Tibial artery (tissue), 4 donors: ENCODE measurements at regions not wholly inside any gene's neighbourhood (a gene's known extent, or its start where the extent isn't known, plus 50 kb on each side); places are given as distances from the start of the nearest gene placed in this dataset.

ENCODE experiments used
- DNase-seq, 2 donors: peaks; one replicate each; pipeline ENCODE4 v3.0.0-alpha.2; 2019
- H3K27ac ChIP-seq, 2 donors: fragments of 200-600 bp; sonication (generic) in 1 of 2; 1 replicate in 1 of 2; 2 replicates in 1 of 2; pipeline ENCODE4 v1.5.1; 2018 to 2019; ENCODE audit warnings: mild to moderate bottlenecking in 1 of 2
- H3K27me3 ChIP-seq, 2 donors: fragments of 200-600 bp; sonication (generic) in 1 of 2; one replicate each; pipeline versions ENCODE4 v1.5.1 to v1.6.0; 2016 to 2019
- H3K36me3 ChIP-seq, 3 donors: fragments of 200-600 bp; sonication (generic) in 2 of 3; one replicate each; pipeline ENCODE4 v1.5.1; 2016 to 2019; ENCODE audit warnings: mild to moderate bottlenecking in 2 of 3
- H3K4me1 ChIP-seq, 4 donors: fragments of 200-600 bp; sonication (generic) in 2 of 4; 1 replicate in 3 of 4; 2 replicates in 1 of 4; pipeline ENCODE4 v1.5.1; 2016 to 2019
- H3K4me3 ChIP-seq, 2 donors: fragments of 200-600 bp; sonication (generic) in 1 of 2; 1 replicate in 1 of 2; 2 replicates in 1 of 2; pipeline ENCODE4 v1.5.1; 2018 to 2019; ENCODE audit warnings: mild to moderate bottlenecking in 2 of 2
- H3K9me3 ChIP-seq, 3 donors: fragments of 200-600 bp; sonication (generic) in 1 of 3; one replicate each; pipeline ENCODE4 v1.5.1; 2016 to 2019
- intact Hi-C: fragments of 100-400 bp; cut with DNase I; formaldehyde crosslinking; loops from one replicate; pipeline ENCODE4 v1.15.0; 2023; ENCODE audit warnings: low total_unique reads
- TF ChIP-seq, protein P1 (sequence below), 2 experiments: fragments of 200-600 bp in 1 of 2; fragments of 450-650 bp in 1 of 2; IDR thresholded peaks; one replicate each; pipeline ENCODE4 v1.5.1; 2017 to 2019; ENCODE audit warnings: antibody characterized with exemption in 2 of 2, mild to moderate bottlenecking in 1 of 2, moderate library complexity in 1 of 2

DNA sequence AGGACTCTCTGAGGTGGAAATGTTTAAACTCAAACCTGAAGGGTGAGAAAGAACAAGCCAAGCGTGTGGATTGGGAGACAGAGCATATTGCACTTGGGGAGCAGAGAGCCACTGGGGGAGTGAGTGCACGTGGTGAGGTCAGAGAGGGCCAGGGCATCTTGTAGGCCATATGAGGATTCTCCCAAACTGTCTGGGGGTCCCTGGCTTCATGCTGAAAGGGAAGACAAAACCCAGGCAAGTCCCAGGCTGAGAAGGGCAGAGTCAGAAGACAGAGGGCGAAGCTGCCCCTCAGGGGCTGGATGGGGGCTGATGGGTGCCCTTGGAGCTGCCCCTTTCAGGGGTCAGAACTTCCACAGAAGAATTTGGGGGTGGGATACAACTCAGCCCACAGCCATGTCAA lies 215.3 kb upstream of the S1PR3 start:
- DNase-seq = no peak
- peaks cover 0 to 46% (median 14%) of the 10 kb centered on the region in 4 donors for H3K4me1 ChIP-seq
- TF ChIP-seq, protein P1, sequence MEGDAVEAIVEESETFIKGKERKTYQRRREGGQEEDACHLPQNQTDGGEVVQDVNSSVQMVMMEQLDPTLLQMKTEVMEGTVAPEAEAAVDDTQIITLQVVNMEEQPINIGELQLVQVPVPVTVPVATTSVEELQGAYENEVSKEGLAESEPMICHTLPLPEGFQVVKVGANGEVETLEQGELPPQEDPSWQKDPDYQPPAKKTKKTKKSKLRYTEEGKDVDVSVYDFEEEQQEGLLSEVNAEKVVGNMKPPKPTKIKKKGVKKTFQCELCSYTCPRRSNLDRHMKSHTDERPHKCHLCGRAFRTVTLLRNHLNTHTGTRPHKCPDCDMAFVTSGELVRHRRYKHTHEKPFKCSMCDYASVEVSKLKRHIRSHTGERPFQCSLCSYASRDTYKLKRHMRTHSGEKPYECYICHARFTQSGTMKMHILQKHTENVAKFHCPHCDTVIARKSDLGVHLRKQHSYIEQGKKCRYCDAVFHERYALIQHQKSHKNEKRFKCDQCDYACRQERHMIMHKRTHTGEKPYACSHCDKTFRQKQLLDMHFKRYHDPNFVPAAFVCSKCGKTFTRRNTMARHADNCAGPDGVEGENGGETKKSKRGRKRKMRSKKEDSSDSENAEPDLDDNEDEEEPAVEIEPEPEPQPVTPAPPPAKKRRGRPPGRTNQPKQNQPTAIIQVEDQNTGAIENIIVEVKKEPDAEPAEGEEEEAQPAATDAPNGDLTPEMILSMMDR (IDR thresholded peaks at IDR 0.05) = no peak
- intact Hi-C loops = no loop called here
- H3K27ac ChIP-seq = peak overlapping the region in 1 of 2 donors; percentile 14
- H3K9me3 ChIP-seq = no peaks in the 10 kb centered on the region
- no peak overlapping the region for H3K4me3 ChIP-seq
- no peaks in the 10 kb centered on the region for H3K27me3 ChIP-seq
- H3K36me3 ChIP-seq = no peaks in the 10 kb centered on the region

DNA sequence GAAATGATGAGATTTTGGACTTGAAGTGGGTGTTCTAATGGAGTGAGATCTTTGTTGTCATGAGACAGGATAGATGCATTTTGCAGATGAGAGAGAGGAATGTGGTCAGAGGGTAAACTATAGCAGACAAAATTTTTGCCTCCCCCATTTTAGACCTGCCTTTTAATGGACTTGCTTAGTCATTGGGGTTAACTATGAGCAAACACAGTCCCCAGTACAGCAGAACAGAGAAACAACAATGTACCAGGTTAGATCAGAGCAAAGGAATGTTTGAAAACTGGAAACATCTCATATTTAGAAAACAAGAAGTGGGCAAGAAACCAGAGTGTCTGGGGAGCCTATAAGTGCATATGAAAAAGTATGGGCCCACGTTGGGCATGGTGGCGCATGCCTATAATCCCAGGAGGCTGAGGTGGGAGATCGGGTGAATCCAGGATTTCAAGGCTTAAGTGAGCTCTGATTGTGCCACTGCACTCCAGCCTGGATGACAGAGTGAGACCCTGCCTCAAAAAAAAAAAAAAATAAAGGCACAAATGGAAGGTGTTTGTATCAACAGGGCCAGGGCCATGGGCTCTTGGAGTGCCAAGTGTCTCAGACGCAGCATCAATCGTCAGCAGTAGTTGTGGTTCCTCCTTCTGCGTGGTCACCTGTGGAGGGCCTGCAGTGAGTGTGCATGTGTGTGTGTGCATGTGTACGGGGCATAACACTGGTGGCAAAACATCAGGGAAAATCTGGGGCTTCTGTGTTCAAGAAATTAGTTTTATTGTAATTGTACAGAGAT lies 214.4 kb upstream of the S1PR3 start:
- intact Hi-C loops = no loop called here
- H3K36me3 ChIP-seq = no peaks in the 10 kb centered on the region
- no peaks in the 10 kb centered on the region for H3K27me3 ChIP-seq
- no peaks in the 10 kb centered on the region for H3K9me3 ChIP-seq
- peak overlapping the region in 1 of 2 donors; percentile 45 for H3K27ac ChIP-seq
- TF ChIP-seq, protein P1 (IDR thresholded peaks at IDR 0.05) = no peak
- H3K4me3 ChIP-seq = no peak overlapping the region
- DNase-seq = no peak
- H3K4me1 ChIP-seq = peaks cover 0 to 53% (median 15%) of the 10 kb centered on the region in 4 donors

DNA sequence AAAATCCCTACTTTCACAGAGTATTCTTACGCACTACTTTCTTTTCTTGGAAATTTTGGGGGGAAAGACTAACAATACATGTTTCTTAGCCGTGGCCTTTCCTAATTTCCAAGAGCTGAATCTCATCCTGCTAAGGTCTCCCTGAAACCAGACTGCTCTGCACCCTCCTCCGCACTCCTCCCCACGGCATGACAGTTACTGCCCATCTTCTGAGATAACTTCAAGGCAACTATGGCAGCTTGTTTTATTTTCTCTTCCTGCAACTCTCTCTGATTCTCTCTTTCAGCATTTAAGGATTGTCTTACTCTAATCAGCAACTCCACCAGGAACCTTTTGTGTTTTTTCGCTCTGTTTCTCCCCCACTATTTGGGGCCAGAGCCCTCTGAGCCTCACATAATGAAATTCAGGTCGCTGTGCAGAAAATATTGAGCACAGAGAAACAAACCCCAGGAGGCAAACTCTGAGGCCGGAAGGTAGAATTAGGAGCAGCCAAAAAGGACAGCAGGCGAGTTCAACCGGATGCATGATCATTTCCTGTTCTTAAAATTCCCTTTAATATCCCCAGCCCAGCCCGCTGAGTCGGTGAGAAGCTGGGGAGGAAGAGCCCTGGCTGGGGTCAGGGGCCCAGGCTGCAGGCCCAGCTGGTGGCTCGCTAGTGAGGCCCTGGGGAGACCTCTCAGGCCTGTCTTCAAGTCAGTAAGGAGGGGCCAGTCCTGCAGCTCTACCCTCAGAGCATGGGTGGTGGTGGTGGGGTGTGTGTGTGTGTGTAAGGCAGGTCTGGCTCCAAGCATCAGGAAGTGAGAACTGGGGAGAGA lies 213.6 kb upstream of the S1PR3 start:
- peak overlapping the region; percentile 28 to 45 for H3K27ac ChIP-seq
- intact Hi-C loops = no loop called here

DNA sequence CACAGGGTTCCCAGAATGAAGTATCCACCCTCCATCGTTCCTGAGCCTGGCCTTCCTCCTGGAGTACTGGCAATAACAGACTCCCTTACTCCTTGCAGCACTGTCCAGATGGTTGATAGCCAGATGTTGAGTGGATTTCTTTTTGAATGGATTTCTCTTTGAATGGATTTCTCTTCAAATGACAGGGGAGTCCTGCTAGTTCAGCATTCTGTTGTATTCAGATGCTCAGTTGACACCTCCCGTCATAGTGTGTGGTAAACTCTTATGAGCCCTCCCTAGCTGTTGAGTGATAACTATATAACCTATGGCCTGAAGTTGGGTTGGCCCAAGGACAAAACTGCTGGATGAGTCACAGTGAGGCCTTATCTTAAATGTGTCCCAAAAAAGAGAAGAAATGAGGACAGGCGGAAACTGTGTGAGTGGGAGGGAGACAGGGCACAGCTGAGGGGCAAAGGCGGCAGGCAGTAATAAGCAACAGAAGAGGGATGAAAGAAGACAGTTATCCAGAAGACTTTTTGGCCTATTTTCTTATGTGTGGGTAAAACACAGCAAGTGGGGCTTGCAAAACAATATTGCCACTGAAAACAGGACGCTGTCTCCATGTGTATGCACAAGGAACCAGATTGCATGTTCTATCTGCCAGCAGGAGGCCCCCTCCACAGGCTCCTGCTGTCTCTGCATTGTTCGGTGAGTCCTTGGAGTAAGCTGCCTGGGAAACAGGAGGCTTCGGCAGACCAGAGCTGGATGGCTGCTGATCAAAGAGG lies 209.5 kb upstream of the S1PR3 start:
- TF ChIP-seq, protein P1 (IDR thresholded peaks at IDR 0.05) = peak in 1 of 2 experiments; percentile 32
- H3K36me3 ChIP-seq = no peaks in the 10 kb centered on the region
- DNase-seq = peak; percentile 31 to 73
- H3K9me3 ChIP-seq = no peaks in the 10 kb centered on the region
- intact Hi-C loops = no loop called here
- H3K4me3 ChIP-seq = no peak overlapping the region
- H3K4me1 ChIP-seq = peaks cover 0 to 39% (median 17%) of the 10 kb centered on the region in 4 donors
- no peaks in the 10 kb centered on the region for H3K27me3 ChIP-seq
- peak overlapping the region; percentile 37 to 52 for H3K27ac ChIP-seq

More for the DNA sequence above, 213.6 kb upstream of the S1PR3 start:
- no peak for DNase-seq
- H3K9me3 ChIP-seq = no peaks in the 10 kb centered on the region
- H3K36me3 ChIP-seq = no peaks in the 10 kb centered on the region
- H3K4me3 ChIP-seq = no peak overlapping the region
- peaks cover 0 to 60% (median 17%) of the 10 kb centered on the region in 4 donors for H3K4me1 ChIP-seq
- no peaks in the 10 kb centered on the region for H3K27me3 ChIP-seq
- TF ChIP-seq, protein P1 (IDR thresholded peaks at IDR 0.05) = no peak

DNA sequence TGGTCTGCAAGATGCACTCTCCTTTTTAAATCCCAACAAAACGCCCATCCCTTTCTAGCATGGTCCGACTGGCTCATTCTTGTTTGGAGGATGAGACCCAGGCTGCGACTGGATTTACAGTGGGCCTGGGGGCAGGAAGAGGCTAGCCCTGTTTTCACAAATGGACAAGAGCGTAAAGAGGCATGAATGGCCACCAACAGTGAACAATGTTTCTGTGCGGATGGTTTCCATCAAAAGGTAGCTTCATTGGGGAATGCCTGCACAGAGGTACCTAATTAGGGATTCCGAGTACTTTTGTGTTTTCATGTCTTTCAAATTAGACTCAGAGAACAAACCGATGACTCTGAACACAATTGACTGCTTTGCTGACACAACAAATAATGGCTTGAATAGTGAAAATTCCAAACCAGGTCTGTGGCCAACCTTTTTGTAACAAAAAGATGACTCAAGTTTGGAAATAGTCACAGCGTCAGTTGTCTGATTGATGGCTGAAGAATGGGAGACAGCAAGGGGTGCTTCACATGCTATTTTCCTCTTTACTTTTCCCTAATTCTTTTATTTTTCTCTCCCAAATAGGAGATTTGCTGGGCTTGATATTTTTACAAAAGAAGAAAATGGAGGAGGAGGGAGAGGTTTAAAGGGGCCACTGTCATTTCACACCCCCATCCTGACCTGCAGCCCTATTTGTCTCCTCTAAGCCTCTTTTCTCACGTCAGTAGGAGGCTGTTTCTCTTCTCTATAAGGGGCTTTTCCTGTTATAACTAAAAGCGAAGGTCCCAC lies 208.1 kb upstream of the S1PR3 start:
- no peak overlapping the region for H3K27ac ChIP-seq
- TF ChIP-seq, protein P1 (IDR thresholded peaks at IDR 0.05) = no peak
- no peak for DNase-seq
- no peaks in the 10 kb centered on the region for H3K9me3 ChIP-seq
- intact Hi-C loops = no loop called here
- no peak overlapping the region for H3K4me3 ChIP-seq
- H3K4me1 ChIP-seq = peaks cover 0 to 39% (median 14%) of the 10 kb centered on the region in 4 donors
- no peaks in the 10 kb centered on the region for H3K36me3 ChIP-seq
- H3K27me3 ChIP-seq = no peaks in the 10 kb centered on the region
